Activated CD4-positive, CD25-positive, alpha-beta regulatory T cell treated with anti-CD3 and anti-CD28 coated beads, Interleukin-2, amount 50 U/mL, for 72 hours (primary cell): ENCODE measurements at regions not wholly inside any gene's neighbourhood (a gene's known extent, or its start where the extent isn't known, plus 50 kb on each side); places are given as distances from the start of the nearest gene placed in this dataset.
"Not testable (repeated sequence)": the region's sequence is repeated elsewhere in the genome, so short reads cannot be mapped to it uniquely, and the experiment has no call there.

ENCODE experiments used
- DNase-seq: peaks from one replicate; pipeline ENCODE4 v3.0.0; 2021

GRCh38 chr2:106249157-106249828, 55.2 kb upstream of the UXS1 start:
- not testable (repeated sequence) for DNase-seq

- not testable (repeated sequence) for DNase-seq
Observed at GRCh38 chr2:106248548-106249151, 54.5 kb upstream of the UXS1 start.
